Endothelial cell of umbilical vein (primary cell): ENCODE measurements at regions not wholly inside any gene's neighbourhood (a gene's known extent, or its start where the extent isn't known, plus 50 kb on each side); places are given as distances from the start of the nearest gene placed in this dataset.

Experiments used
- BruUV-seq: library from RNA; stranded (reverse); fragments of 400-500 nt; replicated peaks from 2 replicates; lab custom pipeline; 2021; lab: Mats Ljungman, UMichigan
- CTCF ChIA-PET: fragments of 300-600, 350-600 bp; sonication (Branson Sonifier 250); formaldehyde crosslinking; loops from one replicate; lab custom pipeline; 2021; ENCODE audit warnings: antibody characterized with exemption, inconsistent platforms; lab: Charles Lee
- POLR2A ChIA-PET: fragments of 300-600, 350-600 bp; sonication (Branson Sonifier 250); formaldehyde crosslinking; loops from one replicate; lab custom pipeline; 2021; ENCODE audit warnings: antibody characterized with exemption, inconsistent platforms; lab: Charles Lee
- DNase-seq: peaks from one replicate; pipeline ENCODE4 v3.0.0-alpha.2; 2011; ENCODE audit warnings: low read depth, low spot score
- FAIRE-seq: peaks from 2 replicates; lab custom pipeline; 2011; peaks lifted over from hg19 to GRCh38; lab: Jason Lieb, UNC
- H2AFZ ChIP-seq: 2 replicates; pipeline ENCODE4 v1.6.0; 2012; ENCODE audit warnings: low read depth, low read length, control low read depth, inconsistent platforms
- H3K27ac ChIP-seq: 2 replicates; pipeline ENCODE4 v1.5.1; 2011; ENCODE audit warnings: low read depth, mild to moderate bottlenecking, control low read depth, low read length, moderate library complexity; ENCODE audit not compliant: insufficient read depth
- H3K27me3 ChIP-seq, 2 experiments: 2 replicates each; pipeline versions ENCODE4 v1.6.0 to v1.6.1; 2011; ENCODE audit warnings: low read length in 2 of 2, mixed read lengths in 1 of 2; ENCODE audit not compliant: control insufficient read depth in 2 of 2, insufficient read depth in 2 of 2
- H3K36me3 ChIP-seq, 2 experiments: 2 replicates in 1 of 2; 3 replicates in 1 of 2; pipeline ENCODE4 v1.5.1; 2011; ENCODE audit warnings: low read length in 2 of 2, mild to moderate bottlenecking in 1 of 2, moderate library complexity in 1 of 2; ENCODE audit not compliant: control insufficient read depth in 2 of 2, insufficient read depth in 2 of 2; ENCODE audit errors: extremely low read depth in 1 of 2
- H3K4me1 ChIP-seq: 3 replicates; pipeline ENCODE4 v1.5.1; 2011; ENCODE audit warnings: mild to moderate bottlenecking, low read length; ENCODE audit not compliant: control insufficient read depth, insufficient read depth; ENCODE audit errors: extremely low read depth
- H3K4me2 ChIP-seq: 2 replicates; pipeline ENCODE4 v1.6.1; 2011; ENCODE audit warnings: low read length, control low read depth, mixed read lengths; ENCODE audit not compliant: insufficient read depth
- H3K4me3 ChIP-seq, 3 experiments: fragments of 200-600 bp in 1 of 3; sonication (generic), shearing (Covaris generic) in 1 of 3; replicated peaks in 1 of 3; 2 replicates each; pipeline ENCODE4 v1.5.1; 2011 to 2016; ENCODE audit warnings: control low read depth in 3 of 3, low read length in 3 of 3, mild to moderate bottlenecking in 2 of 3, inconsistent platforms in 1 of 3, low read depth in 1 of 3, moderate library complexity in 1 of 3; ENCODE audit not compliant: insufficient read depth in 1 of 3
- H3K79me2 ChIP-seq: 2 replicates; pipeline ENCODE4 v1.6.0; 2012; ENCODE audit warnings: low read length, inconsistent platforms; ENCODE audit not compliant: control insufficient read depth, insufficient read depth
- H3K9ac ChIP-seq: replicated peaks from 2 replicates; pipeline ENCODE3; 2011; ENCODE audit warnings: low read length, control low read depth; ENCODE audit not compliant: insufficient read depth; ENCODE audit errors: extremely low read depth
- H3K9me1 ChIP-seq: replicated peaks from 3 replicates; pipeline ENCODE4 v1.6.0; 2011; ENCODE audit warnings: mild to moderate bottlenecking, low read length; ENCODE audit not compliant: control insufficient read depth, insufficient read depth; ENCODE audit errors: extremely low read depth
- H3K9me3 ChIP-seq: replicated peaks from 2 replicates; pipeline ENCODE4 v1.5.1; 2012; ENCODE audit warnings: low read length, inconsistent platforms; ENCODE audit not compliant: control insufficient read depth, insufficient read depth
- H4K20me1 ChIP-seq: replicated peaks from 2 replicates; pipeline ENCODE3; 2011; ENCODE audit warnings: mild to moderate bottlenecking, low read length; ENCODE audit not compliant: control insufficient read depth, insufficient read depth; ENCODE audit errors: extremely low read depth
- CTCF ChIP-seq, 2 donors: IDR thresholded peaks; 1 replicate in 1 of 2; 2 replicates in 1 of 2; pipeline ENCODE4 v1.5.1; 2011; ENCODE audit warnings: low read length in 2 of 2, mild to moderate bottlenecking in 2 of 2, moderate library complexity in 2 of 2, control low read depth in 1 of 2, inconsistent platforms in 1 of 2, low read depth in 1 of 2; ENCODE audit not compliant: insufficient read depth in 1 of 2; ENCODE audit errors: extremely low read depth in 1 of 2
- EZH2 ChIP-seq: IDR thresholded peaks from 2 replicates; pipeline ENCODE4 v1.6.1; 2012; ENCODE audit warnings: borderline replicate concordance, low read depth, mild to moderate bottlenecking, moderate library complexity, low read length, inconsistent platforms; ENCODE audit not compliant: severe bottlenecking
- FOS ChIP-seq: IDR thresholded peaks from 2 replicates; pipeline ENCODE4 v1.6.1; 2011; ENCODE audit warnings: mild to moderate bottlenecking, low read length, moderate library complexity, borderline replicate concordance; ENCODE audit not compliant: insufficient read depth
- GATA2 ChIP-seq: IDR thresholded peaks from 2 replicates; pipeline ENCODE4 v1.7.0; 2011; ENCODE audit warnings: low read depth, mild to moderate bottlenecking, moderate library complexity, mixed read lengths, low read length; ENCODE audit not compliant: insufficient read length, insufficient read depth
- JUN ChIP-seq: IDR thresholded peaks from 2 replicates; pipeline ENCODE4 v1.6.1; 2011; ENCODE audit warnings: borderline replicate concordance, low read depth; ENCODE audit not compliant: insufficient read length, insufficient read depth
- MAX ChIP-seq: IDR thresholded peaks from 2 replicates; pipeline ENCODE4 v1.6.1; 2011; ENCODE audit not compliant: insufficient read depth, insufficient read length
- MYC ChIP-seq: IDR thresholded peaks from one replicate; pipeline ENCODE4 v1.6.1; 2011; ENCODE audit warnings: mild to moderate bottlenecking, low read depth, low read length
- POLR2A ChIP-seq: IDR thresholded peaks from 2 replicates; pipeline ENCODE4 v1.6.1; 2012; ENCODE audit warnings: low read depth, mild to moderate bottlenecking, control low read depth, low read length
- POLR2AphosphoS5 ChIP-seq: IDR thresholded peaks from 2 replicates; pipeline ENCODE4 v1.6.1; 2012; ENCODE audit warnings: low read depth, mild to moderate bottlenecking, control low read depth, low read length, moderate library complexity; ENCODE audit not compliant: insufficient read depth
- dilution Hi-C: fragments of 300-500 bp; cut with MboI; formaldehyde crosslinking; loops from one replicate; pipeline ENCODE4 v1.15.0; 2019; ENCODE audit warnings: low sequenced_read_pairs; ENCODE audit not compliant: extremely low pct_ligation_motif_present
- intact Hi-C: fragments of 100-400 bp; cut with micrococcal nuclease; formaldehyde crosslinking; loops from one replicate; pipeline ENCODE4 v1.10.0; 2022

GRCh38 chr13:50389726-50390125, 374.5 kb downstream of the KCNRG start:
- intact Hi-C loops: loop anchor here (1.0 to 2.0 kb wide), 5 partner anchors 32 to 304 kb away; no protein-coding TSS in a partner anchor
- ChIA-PET CTCF (interaction anchor here (0.8 to 2.1 kb wide), 4 partner anchors 18 to 51 kb away, joined by 3 to 8 read pairs (median 3); no protein-coding TSS in a partner anchor), POLR2A (no interaction called here)
- Histone ChIP-seq H3K36me3 (no peaks in the 10 kb centered on the region), H3K9me3 (no peaks in the 10 kb centered on the region), H3K4me1 (peaks cover 38% of the 10 kb centered on the region), H3K9ac (no peak overlapping the region), H3K9me1 (no peaks in the 10 kb centered on the region), H3K79me2 (no peaks in the 10 kb centered on the region), H2AFZ (peak overlapping the region; percentile 33), H4K20me1 (no peaks in the 10 kb centered on the region), H3K27ac (peak overlapping the region; percentile 25), H3K4me3 (no peak overlapping the region), H3K4me2 (peak overlapping the region; percentile 54), H3K27me3 (no peaks in the 10 kb centered on the region)
- DNase-seq: peak; percentile 92
- TF ChIP-seq MYC (no peak), MAX (no peak), FOS (no peak), GATA2 (no peak), EZH2 (no peak), POLR2AphosphoS5 (no peak), POLR2A (no peak), JUN (no peak), CTCF (IDR thresholded peaks at IDR 0.05; ENCODE audit: extremely low read depth in 1 of 2, insufficient read depth in 1 of 2, low read depth in 1 of 2, low read length in 2 of 2) (no peak)
- dilution Hi-C loops: no loop called here
- FAIRE-seq: peak; percentile 71
- no TSS peak for BruUV-seq
